ENCODE measurements at regions not wholly inside any gene's neighbourhood (a gene's known extent, or its start where the extent isn't known, plus 50 kb on each side); places are given as distances from the start of the nearest gene placed in this dataset.
"Not testable (repeated sequence)": the region's sequence is repeated elsewhere in the genome, so short reads cannot be mapped to it uniquely, and the experiment has no call there.

- Histone ChIP-seq H3K36me3 (no peaks in the 10 kb centered on the region), H3K4me3 (no peak overlapping the region), H3K27me3 (replicated peaks in 1 of 7) (peaks cover 0 to 15% (median 0%) of the 10 kb centered on the region in 7 donors), H3K9me3 (no peaks in the 10 kb centered on the region), H3K27ac (no peak overlapping the region), H3K4me1 (no peaks in the 10 kb centered on the region)
- WGBS, 5 donors = 74 to 100% (median 82%) methylated on average over 1 to 2 of the region's 2 CpGs
- TF ChIP-seq POLR2AphosphoS5 (IDR thresholded peaks at IDR 0.05) (no peak), POLR2A (IDR thresholded peaks at IDR 0.05) (no peak), CTCF (IDR thresholded peaks at IDR 0.05 in 8 of 11, conservative IDR thresholded peaks at IDR 0.05 in 3 of 11) (no peak)
- intact Hi-C loops (cut with DNase I; ENCODE audit: low total_unique reads) = no loop called here
- no peak for DNase-seq
Observed at GRCh38 chr3:127492426-127492825, 98.1 kb downstream of the TPRA1 start.

- Histone ChIP-seq H3K4me1 (no peaks in the 10 kb centered on the region), H3K27me3 (replicated peaks in 1 of 7) (peaks cover 0 to 11% (median 0%) of the 10 kb centered on the region in 7 donors), H3K36me3 (no peaks in the 10 kb centered on the region), H3K9me3 (no peaks in the 10 kb centered on the region), H3K27ac (no peak overlapping the region), H3K4me3 (no peak overlapping the region)
- intact Hi-C loops (cut with DNase I; ENCODE audit: low total_unique reads) = no loop called here
- no peak for DNase-seq
- TF ChIP-seq POLR2A (IDR thresholded peaks at IDR 0.05) = no peak
- no peak for TF ChIP-seq CTCF (IDR thresholded peaks at IDR 0.05 in 8 of 11, conservative IDR thresholded peaks at IDR 0.05 in 3 of 11)
- TF ChIP-seq POLR2AphosphoS5 (IDR thresholded peaks at IDR 0.05) = no peak
- WGBS, 5 donors = 87 to 90% (median 88%) methylated on average over 5 of the region's 5 CpGs
Observed at GRCh38 chr3:127491909-127492308, 98.6 kb downstream of the TPRA1 start.

GRCh38 chr3:127491323-127491722 lies 99.2 kb downstream of the TPRA1 start:
- H3K27ac ChIP-seq = no peak overlapping the region
- peaks cover 0 to 6% (median 0%) of the 10 kb centered on the region in 7 donors for H3K27me3 ChIP-seq (replicated peaks in 1 of 7)
- intact Hi-C loops (cut with DNase I; ENCODE audit: low total_unique reads) = no loop called here
- no peak for DNase-seq
- TF ChIP-seq POLR2A (IDR thresholded peaks at IDR 0.05) = no peak
- no peak for TF ChIP-seq CTCF (IDR thresholded peaks at IDR 0.05 in 8 of 11, conservative IDR thresholded peaks at IDR 0.05 in 3 of 11)
- no peak for TF ChIP-seq POLR2AphosphoS5 (IDR thresholded peaks at IDR 0.05)
- no peak overlapping the region for H3K4me3 ChIP-seq
- no peaks in the 10 kb centered on the region for H3K36me3 ChIP-seq
- no peaks in the 10 kb centered on the region for H3K9me3 ChIP-seq
- WGBS, 5 donors = 84 to 91% (median 88%) methylated on average over 4 of the region's 4 CpGs
- H3K4me1 ChIP-seq = no peaks in the 10 kb centered on the region

- H3K27me3 ChIP-seq (replicated peaks in 1 of 7); H3K9me3 ChIP-seq; H3K4me1 ChIP-seq; H3K36me3 ChIP-seq; H3K4me3 ChIP-seq; DNase-seq; H3K27ac ChIP-seq; intact Hi-C loops (cut with DNase I; ENCODE audit: low total_unique reads): not testable (repeated sequence)
- 44 to 92% (median 71%) methylated on average over 2 of the region's 2 CpGs for WGBS, 5 donors
Observed at GRCh38 chr3:127491024-127491305, 99.6 kb downstream of the TPRA1 start.
